Glomerular endothelial cell (primary cell): ENCODE measurements at regions not wholly inside any gene's neighbourhood (a gene's known extent, or its start where the extent isn't known, plus 50 kb on each side); places are given as distances from the start of the nearest gene placed in this dataset.

Experiments used
- DNase-seq: peaks from one replicate; pipeline ENCODE4 v3.0.0-alpha.2; 2011; ENCODE audit warnings: low read depth, low spot score; ENCODE audit errors: extremely low read depth

GRCh38 chr9:515665-516064 is 301.0 kb downstream of the DOCK8 start:
- DNase-seq: no peak

- DNase-seq: no peak
These were observed 303.3 kb downstream of the DOCK8 start for GRCh38 chr9:517993-518392.

DNA sequence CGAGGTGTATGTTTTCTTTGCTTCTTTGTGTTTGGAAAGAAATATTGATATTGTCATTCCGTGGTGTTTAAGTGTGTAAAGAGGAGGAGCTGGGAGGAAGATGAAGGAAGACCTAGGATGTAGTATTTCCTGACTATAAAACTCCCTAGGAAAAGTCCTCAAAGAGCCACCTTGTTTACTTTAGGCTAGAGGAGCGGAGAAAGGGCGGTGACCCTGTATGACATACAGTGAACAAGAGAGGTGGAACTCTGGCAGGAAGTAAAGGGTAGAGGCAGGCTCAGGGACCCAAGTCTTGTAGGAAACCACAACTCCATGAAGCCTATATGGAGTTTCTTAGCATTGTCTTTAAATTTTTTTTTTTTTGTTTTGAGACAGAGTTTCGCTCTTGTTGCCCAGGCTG is 303.9 kb downstream of the DOCK8 start:
- DNase-seq: no peak

GRCh38 chr9:519579-519978 is 304.9 kb downstream of the DOCK8 start:
- DNase-seq: no peak

DNA sequence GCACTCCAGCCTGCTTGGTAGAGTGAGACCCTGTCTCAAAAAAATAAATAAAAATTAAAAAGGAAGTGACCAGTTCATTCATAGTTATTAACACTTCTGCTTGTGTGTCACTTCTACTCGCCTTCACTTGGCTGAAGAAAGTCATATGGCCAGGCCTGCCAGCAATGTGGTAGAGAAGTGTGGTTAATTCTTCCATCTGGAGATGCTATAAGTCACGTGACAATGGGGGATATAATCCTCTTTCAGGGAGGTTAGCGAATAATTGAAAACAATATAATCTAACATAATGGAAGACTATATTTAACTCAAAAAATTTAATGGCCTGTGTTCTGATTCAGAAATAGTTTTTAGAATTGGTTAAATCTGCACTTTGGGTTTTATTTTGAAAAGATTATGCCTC is 305.6 kb downstream of the DOCK8 start:
- no peak for DNase-seq

- DNase-seq: no peak
These were observed 307.5 kb downstream of the DOCK8 start for GRCh38 chr9:522190-522589.

- no peak for DNase-seq
These were observed 308.0 kb downstream of the DOCK8 start for GRCh38 chr9:522658-523057.

- no peak for DNase-seq
These were observed 308.8 kb downstream of the DOCK8 start for GRCh38 chr9:523444-523843.

GRCh38 chr9:524008-524407 is 309.3 kb downstream of the DOCK8 start:
- no peak for DNase-seq

- DNase-seq: no peak
These were observed 312.4 kb downstream of the DOCK8 start for GRCh38 chr9:526904-527591.

- DNase-seq: no peak
These were observed 311.8 kb upstream of the DMRT1 start for GRCh38 chr9:529731-530130.

GRCh38 chr9:530681-531080 is 310.8 kb upstream of the DMRT1 start:
- no peak for DNase-seq

- no peak for DNase-seq
These were observed 308.8 kb upstream of the DMRT1 start for GRCh38 chr9:532707-533106.

GRCh38 chr9:534886-535285 is 306.6 kb upstream of the DMRT1 start:
- no peak for DNase-seq

DNA sequence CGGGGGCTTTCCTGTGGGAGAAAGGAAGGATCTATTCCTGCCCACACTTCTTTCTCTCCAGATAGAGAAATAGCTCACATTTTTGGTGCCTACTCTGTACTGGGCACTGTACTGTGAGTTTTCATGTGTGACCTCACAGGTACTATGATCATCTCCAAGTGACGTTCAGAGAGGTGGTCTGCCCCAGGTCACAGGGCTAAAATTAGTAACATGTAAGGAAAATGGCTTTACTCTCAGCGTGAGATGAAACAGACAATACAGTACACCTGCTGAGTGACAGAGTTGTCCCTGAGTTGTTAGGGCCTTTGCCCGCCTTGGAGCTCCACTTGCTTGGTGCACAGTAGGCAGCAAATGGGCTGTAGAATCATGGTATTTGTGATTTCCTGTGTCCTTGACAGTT is 306.1 kb upstream of the DMRT1 start:
- no peak for DNase-seq

- no peak for DNase-seq
These were observed 304.6 kb upstream of the DMRT1 start for GRCh38 chr9:536597-537511.

DNA sequence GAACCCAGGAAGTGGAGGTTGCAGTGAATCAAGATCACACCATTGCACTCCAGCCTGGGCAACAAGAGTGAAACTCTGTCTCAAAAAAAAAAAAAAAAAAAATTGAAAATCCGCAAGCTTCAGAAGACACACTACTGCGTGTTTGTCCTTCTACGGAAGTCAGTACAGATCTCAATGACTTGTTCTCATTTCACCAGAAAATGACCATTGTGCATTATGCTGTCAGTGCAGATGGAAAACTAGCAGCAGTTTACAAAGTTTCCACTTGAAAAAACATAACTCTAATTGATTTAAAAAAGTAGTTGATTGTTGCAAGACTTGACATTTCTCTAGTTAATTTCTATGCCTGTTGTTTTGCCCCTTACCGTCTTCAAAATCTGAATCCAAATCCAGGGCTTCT is 298.0 kb upstream of the DMRT1 start:
- DNase-seq: no peak

GRCh38 chr9:545480-545879 is 296.0 kb upstream of the DMRT1 start:
- no peak for DNase-seq

- no peak for DNase-seq
These were observed 295.3 kb upstream of the DMRT1 start for GRCh38 chr9:546235-546634.

GRCh38 chr9:546797-547223 is 294.7 kb upstream of the DMRT1 start:
- DNase-seq: no peak

- no peak for DNase-seq
These were observed 294.2 kb upstream of the DMRT1 start for GRCh38 chr9:547314-547713.

GRCh38 chr9:549455-549997 is 292.0 kb upstream of the DMRT1 start:
- DNase-seq: no peak
